Neural cell (in vitro differentiated cells): ENCODE measurements at regions not wholly inside any gene's neighbourhood (a gene's known extent, or its start where the extent isn't known, plus 50 kb on each side); places are given as distances from the start of the nearest gene placed in this dataset.

Experiments used
- EP300 ChIP-seq: fragments of 450-650 bp; conservative IDR thresholded peaks from 2 replicates; pipeline ENCODE4 v1.6.1; 2014; ENCODE audit warnings: antibody characterized with exemption, mild to moderate bottlenecking, moderate library complexity; ENCODE audit not compliant: poor library complexity, severe bottlenecking
- EZH2 ChIP-seq: fragments of 200-600, 300-800 bp; shearing (Covaris generic), sonication (generic); IDR thresholded peaks from 2 replicates; pipeline ENCODE4 v1.6.1; 2014; ENCODE audit warnings: antibody characterized with exemption, low read length, borderline replicate concordance, mild to moderate bottlenecking; ENCODE audit not compliant: insufficient read depth, poor library complexity, severe bottlenecking
- MXI1 ChIP-seq: fragments of 450-650 bp; conservative IDR thresholded peaks from 2 replicates; pipeline ENCODE4 v1.6.1; 2014; ENCODE audit warnings: antibody characterized with exemption, mild to moderate bottlenecking; ENCODE audit not compliant: poor library complexity, severe bottlenecking
- POLR2AphosphoS5 ChIP-seq: IDR thresholded peaks from 2 replicates; pipeline ENCODE4 v1.6.1; 2012
- RAD21 ChIP-seq: fragments of 450-650 bp; conservative IDR thresholded peaks from 2 replicates; pipeline ENCODE4 v1.6.1; 2014; ENCODE audit warnings: antibody characterized with exemption, mild to moderate bottlenecking, moderate library complexity
- SMC3 ChIP-seq: fragments of 450-650 bp; conservative IDR thresholded peaks from 2 replicates; pipeline ENCODE4 v1.6.1; 2014; ENCODE audit warnings: antibody characterized with exemption, mild to moderate bottlenecking, moderate library complexity; ENCODE audit not compliant: poor library complexity
- TAF1 ChIP-seq: IDR thresholded peaks from 2 replicates; pipeline ENCODE4 v1.6.1; 2012; ENCODE audit warnings: low read depth
- TF ChIP-seq, protein P1 (sequence below): fragments of 450-650 bp; IDR thresholded peaks from 2 replicates; pipeline ENCODE4 v1.5.1; 2014; ENCODE audit warnings: antibody characterized with exemption, mild to moderate bottlenecking, moderate library complexity; ENCODE audit not compliant: poor library complexity, severe bottlenecking

DNA sequence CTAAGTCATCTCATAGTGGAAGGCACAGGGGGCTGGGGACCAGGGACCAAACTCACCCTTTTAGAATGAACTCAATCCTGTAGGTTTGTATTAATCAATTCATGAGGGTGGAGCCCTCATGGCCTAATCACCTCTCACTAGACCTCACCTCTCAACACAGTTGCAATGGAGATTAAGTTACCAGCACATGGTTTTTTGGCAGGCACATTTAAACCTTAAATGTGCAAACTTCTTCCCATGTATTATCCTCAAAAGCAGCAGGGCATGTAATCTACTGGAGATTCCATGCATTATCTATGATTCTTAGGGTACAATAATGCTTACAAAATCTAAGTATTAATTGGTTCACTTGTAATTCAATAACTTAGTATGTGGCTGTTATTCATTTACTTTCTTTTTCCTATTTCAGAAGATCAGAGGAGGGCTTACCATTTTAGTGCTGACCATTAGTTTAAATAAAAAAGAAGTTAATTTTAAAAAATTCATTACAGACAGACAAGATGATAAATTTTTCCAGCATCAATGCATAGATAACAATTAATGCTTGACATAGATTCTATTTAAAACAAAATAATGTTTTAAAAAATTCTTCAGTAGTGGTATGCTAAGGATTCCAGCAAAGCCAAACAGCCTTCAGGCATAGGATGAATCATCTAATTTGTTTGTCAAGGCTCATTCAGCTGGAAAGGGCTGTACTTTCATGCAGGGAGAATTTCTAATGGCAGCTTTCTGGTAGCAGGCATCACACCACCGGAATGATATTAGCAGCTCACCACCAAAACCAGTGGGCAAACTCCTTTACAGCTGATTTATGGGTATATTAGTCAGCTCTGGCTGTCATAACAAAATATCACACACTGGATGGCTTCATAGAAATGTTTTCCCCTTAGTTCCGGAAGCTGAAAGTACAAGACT, 124.6 kb upstream of the ZNF648 start:
- TF ChIP-seq, protein P1, sequence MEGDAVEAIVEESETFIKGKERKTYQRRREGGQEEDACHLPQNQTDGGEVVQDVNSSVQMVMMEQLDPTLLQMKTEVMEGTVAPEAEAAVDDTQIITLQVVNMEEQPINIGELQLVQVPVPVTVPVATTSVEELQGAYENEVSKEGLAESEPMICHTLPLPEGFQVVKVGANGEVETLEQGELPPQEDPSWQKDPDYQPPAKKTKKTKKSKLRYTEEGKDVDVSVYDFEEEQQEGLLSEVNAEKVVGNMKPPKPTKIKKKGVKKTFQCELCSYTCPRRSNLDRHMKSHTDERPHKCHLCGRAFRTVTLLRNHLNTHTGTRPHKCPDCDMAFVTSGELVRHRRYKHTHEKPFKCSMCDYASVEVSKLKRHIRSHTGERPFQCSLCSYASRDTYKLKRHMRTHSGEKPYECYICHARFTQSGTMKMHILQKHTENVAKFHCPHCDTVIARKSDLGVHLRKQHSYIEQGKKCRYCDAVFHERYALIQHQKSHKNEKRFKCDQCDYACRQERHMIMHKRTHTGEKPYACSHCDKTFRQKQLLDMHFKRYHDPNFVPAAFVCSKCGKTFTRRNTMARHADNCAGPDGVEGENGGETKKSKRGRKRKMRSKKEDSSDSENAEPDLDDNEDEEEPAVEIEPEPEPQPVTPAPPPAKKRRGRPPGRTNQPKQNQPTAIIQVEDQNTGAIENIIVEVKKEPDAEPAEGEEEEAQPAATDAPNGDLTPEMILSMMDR = no peak
- TF ChIP-seq RAD21 (no peak), TAF1 (no peak), EZH2 (no peak), POLR2AphosphoS5 (no peak), SMC3 (no peak), EP300 (no peak), MXI1 (no peak)
